ENCODE measurements at regions not wholly inside any gene's neighbourhood (a gene's known extent, or its start where the extent isn't known, plus 50 kb on each side); places are given as distances from the start of the nearest gene placed in this dataset.

- TF ChIP-seq CTCF (conservative IDR thresholded peaks at IDR 0.05) (no peak), EZH2 (IDR thresholded peaks at IDR 0.05; ENCODE audit: low read depth) (no peak)
Observed at GRCh38 chr2:195289081-195289480, 367.9 kb upstream of the SLC39A10 start.

Data from PC-9 (cell line).